ENCODE measurements at regions not wholly inside any gene's neighbourhood (a gene's known extent, or its start where the extent isn't known, plus 50 kb on each side); places are given as distances from the start of the nearest gene placed in this dataset.
A peak's percentile ranks its signal among the peaks of the same experiment; 100 is the strongest.

DNA sequence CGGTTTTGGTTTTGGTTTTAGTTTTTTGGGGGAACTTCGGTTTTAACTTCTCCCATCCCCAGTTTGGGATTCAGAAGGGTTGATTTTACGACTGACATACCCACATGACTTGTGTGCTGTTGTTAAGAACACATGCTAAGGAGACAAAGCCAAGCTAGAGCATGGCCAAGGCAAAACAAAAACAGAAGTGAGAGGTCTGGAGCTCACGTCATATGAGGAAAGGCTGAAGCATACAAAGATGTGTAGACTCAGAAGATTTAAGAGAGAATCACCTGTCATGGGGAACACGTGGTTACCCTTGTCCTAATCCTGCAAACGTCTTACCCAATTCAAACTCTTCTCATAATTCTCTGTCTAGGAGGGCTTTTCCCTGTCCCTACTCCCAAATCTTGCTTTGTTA is 465.0 kb downstream of the FAM181B start:
- Histone ChIP-seq H3K4me2 (ENCODE audit: control insufficient read depth, insufficient read depth) (no peak overlapping the region), H3K4me1 (ENCODE audit: control insufficient read depth, insufficient read depth, low read length) (no peaks in the 10 kb centered on the region), H3K27ac (ENCODE audit: control insufficient read depth, insufficient read depth) (no peak overlapping the region), H3K4me3 (no peak overlapping the region), H2AFZ (ENCODE audit: control insufficient read depth, low read depth, low read length) (no peak overlapping the region), H4K20me1 (ENCODE audit: control insufficient read depth, insufficient read depth) (no peaks in the 10 kb centered on the region), H3K9ac (ENCODE audit: control insufficient read depth, insufficient read depth, low read length) (no peak overlapping the region), H3K9me3 (replicated peaks; ENCODE audit: control insufficient read depth, insufficient read depth, low read length) (no peaks in the 10 kb centered on the region), H3K27me3 (replicated peaks in 1 of 2; ENCODE audit: control insufficient read depth in 2 of 2, insufficient read depth in 2 of 2, low read length in 1 of 2) (no peaks in the 10 kb centered on the region), H3K79me2 (ENCODE audit: control insufficient read depth, insufficient read depth, low read length) (no peaks in the 10 kb centered on the region), H3K36me3 (ENCODE audit: control insufficient read depth in 2 of 2, insufficient read depth in 2 of 2, low read length in 1 of 2) (no peaks in the 10 kb centered on the region)
- 4% methylated on average over 6 of the region's 6 CpGs for WGBS (ENCODE audit: insufficient coverage, insufficient replicate concordance, low lambda C conversion rate, missing lambda C conversion rate)
- RAD21 ChIA-PET (ENCODE audit: unreplicated experiment), result no interaction called here
- intact Hi-C loops (cut with micrococcal nuclease; ENCODE audit: unreplicated experiment), result no loop called here
- CTCF ChIA-PET, result no interaction called here
- FAIRE-seq, result no peak
- in situ Hi-C loops (cut with MboI), result no loop called here
- no peak for DNase-seq (ENCODE audit: low read depth, low spot score)
- BruUV-seq (replicated peaks), result no TSS peak
- SMC1A ChIA-PET (ENCODE audit: uncharacterized antibody, unreplicated experiment), result no interaction called here
- POLR2A ChIA-PET, result no interaction called here
- peak; percentile 33; the same call in 1 of the 3 replicates for ATAC-seq
- no peak for TF ChIP-seq HDAC6 (IDR thresholded peaks at IDR 0.05; ENCODE audit: unreplicated experiment)
- TF ChIP-seq SMARCA5 (IDR thresholded peaks at IDR 0.05), result no peak
- TF ChIP-seq, protein P1, sequence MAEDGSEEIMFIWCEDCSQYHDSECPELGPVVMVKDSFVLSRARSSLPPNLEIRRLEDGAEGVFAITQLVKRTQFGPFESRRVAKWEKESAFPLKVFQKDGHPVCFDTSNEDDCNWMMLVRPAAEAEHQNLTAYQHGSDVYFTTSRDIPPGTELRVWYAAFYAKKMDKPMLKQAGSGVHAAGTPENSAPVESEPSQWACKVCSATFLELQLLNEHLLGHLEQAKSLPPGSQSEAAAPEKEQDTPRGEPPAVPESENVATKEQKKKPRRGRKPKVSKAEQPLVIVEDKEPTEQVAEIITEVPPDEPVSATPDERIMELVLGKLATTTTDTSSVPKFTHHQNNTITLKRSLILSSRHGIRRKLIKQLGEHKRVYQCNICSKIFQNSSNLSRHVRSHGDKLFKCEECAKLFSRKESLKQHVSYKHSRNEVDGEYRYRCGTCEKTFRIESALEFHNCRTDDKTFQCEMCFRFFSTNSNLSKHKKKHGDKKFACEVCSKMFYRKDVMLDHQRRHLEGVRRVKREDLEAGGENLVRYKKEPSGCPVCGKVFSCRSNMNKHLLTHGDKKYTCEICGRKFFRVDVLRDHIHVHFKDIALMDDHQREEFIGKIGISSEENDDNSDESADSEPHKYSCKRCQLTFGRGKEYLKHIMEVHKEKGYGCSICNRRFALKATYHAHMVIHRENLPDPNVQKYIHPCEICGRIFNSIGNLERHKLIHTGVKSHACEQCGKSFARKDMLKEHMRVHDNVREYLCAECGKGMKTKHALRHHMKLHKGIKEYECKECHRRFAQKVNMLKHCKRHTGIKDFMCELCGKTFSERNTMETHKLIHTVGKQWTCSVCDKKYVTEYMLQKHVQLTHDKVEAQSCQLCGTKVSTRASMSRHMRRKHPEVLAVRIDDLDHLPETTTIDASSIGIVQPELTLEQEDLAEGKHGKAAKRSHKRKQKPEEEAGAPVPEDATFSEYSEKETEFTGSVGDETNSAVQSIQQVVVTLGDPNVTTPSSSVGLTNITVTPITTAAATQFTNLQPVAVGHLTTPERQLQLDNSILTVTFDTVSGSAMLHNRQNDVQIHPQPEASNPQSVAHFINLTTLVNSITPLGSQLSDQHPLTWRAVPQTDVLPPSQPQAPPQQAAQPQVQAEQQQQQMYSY (CRISPR knock-in tag; IDR thresholded peaks at IDR 0.05), result no peak
- no peak for TF ChIP-seq YBX1 (IDR thresholded peaks at IDR 0.05)
- no peak for TF ChIP-seq FOXM1 (IDR thresholded peaks at IDR 0.05; ENCODE audit: low read depth, low read length)
- TF ChIP-seq ATF7 (IDR thresholded peaks at IDR 0.05; ENCODE audit: low read depth), result no peak
- TF ChIP-seq TCF7 (IDR thresholded peaks at IDR 0.05; ENCODE audit: borderline replicate concordance), result no peak
- TF ChIP-seq, protein P2, sequence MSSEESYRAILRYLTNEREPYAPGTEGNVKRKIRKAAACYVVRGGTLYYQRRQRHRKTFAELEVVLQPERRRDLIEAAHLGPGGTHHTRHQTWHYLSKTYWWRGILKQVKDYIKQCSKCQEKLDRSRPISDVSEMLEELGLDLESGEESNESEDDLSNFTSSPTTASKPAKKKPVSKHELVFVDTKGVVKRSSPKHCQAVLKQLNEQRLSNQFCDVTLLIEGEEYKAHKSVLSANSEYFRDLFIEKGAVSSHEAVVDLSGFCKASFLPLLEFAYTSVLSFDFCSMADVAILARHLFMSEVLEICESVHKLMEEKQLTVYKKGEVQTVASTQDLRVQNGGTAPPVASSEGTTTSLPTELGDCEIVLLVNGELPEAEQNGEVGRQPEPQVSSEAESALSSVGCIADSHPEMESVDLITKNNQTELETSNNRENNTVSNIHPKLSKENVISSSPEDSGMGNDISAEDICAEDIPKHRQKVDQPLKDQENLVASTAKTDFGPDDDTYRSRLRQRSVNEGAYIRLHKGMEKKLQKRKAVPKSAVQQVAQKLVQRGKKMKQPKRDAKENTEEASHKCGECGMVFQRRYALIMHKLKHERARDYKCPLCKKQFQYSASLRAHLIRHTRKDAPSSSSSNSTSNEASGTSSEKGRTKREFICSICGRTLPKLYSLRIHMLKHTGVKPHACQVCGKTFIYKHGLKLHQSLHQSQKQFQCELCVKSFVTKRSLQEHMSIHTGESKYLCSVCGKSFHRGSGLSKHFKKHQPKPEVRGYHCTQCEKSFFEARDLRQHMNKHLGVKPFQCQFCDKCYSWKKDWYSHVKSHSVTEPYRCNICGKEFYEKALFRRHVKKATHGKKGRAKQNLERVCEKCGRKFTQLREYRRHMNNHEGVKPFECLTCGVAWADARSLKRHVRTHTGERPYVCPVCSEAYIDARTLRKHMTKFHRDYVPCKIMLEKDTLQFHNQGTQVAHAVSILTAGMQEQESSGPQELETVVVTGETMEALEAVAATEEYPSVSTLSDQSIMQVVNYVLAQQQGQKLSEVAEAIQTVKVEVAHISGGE (CRISPR knock-in tag; IDR thresholded peaks at IDR 0.05), result no peak
- no peak for TF ChIP-seq SMC3 (IDR thresholded peaks at IDR 0.05; ENCODE audit: borderline replicate concordance, low read length)
- no peak for TF ChIP-seq EED (IDR thresholded peaks at IDR 0.05; ENCODE audit: low read depth)
- no peak for TF ChIP-seq ZNF384 (IDR thresholded peaks at IDR 0.05; ENCODE audit: borderline replicate concordance, low read depth, low read length)
- TF ChIP-seq, protein P3, sequence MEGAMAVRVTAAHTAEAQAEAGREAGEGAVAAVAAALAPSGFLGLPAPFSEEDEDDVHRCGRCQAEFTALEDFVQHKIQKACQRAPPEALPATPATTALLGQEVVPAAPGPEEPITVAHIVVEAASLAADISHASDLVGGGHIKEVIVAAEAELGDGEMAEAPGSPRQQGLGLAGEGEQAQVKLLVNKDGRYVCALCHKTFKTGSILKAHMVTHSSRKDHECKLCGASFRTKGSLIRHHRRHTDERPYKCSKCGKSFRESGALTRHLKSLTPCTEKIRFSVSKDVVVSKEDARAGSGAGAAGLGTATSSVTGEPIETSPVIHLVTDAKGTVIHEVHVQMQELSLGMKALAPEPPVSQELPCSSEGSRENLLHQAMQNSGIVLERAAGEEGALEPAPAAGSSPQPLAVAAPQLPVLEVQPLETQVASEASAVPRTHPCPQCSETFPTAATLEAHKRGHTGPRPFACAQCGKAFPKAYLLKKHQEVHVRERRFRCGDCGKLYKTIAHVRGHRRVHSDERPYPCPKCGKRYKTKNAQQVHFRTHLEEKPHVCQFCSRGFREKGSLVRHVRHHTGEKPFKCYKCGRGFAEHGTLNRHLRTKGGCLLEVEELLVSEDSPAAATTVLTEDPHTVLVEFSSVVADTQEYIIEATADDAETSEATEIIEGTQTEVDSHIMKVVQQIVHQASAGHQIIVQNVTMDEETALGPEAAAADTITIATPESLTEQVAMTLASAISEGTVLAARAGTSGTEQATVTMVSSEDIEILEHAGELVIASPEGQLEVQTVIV (IDR thresholded peaks at IDR 0.05; ENCODE audit: borderline replicate concordance, partially characterized antibody), result no peak
- no peak for TF ChIP-seq SMAD1 (IDR thresholded peaks at IDR 0.05; ENCODE audit: low read depth, partially characterized antibody)
- TF ChIP-seq KAT2A (conservative IDR thresholded peaks at IDR 0.05; ENCODE audit: control insufficient read depth, low read depth, low read length), result no peak
- TF ChIP-seq, protein P4, sequence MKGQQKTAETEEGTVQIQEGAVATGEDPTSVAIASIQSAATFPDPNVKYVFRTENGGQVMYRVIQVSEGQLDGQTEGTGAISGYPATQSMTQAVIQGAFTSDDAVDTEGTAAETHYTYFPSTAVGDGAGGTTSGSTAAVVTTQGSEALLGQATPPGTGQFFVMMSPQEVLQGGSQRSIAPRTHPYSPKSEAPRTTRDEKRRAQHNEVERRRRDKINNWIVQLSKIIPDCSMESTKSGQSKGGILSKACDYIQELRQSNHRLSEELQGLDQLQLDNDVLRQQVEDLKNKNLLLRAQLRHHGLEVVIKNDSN (IDR thresholded peaks at IDR 0.05; ENCODE audit: borderline replicate concordance, extremely low read length, insufficient read depth, low read depth, low read length), result no peak
- no peak for TF ChIP-seq MEF2A (IDR thresholded peaks at IDR 0.05; ENCODE audit: insufficient read depth, low read depth, low read length)
